GM12874 (cell line): ENCODE measurements at regions not wholly inside any gene's neighbourhood (a gene's known extent, or its start where the extent isn't known, plus 50 kb on each side); places are given as distances from the start of the nearest gene placed in this dataset.

Experiments used
- CTCF ChIP-seq: IDR thresholded peaks from 2 replicates; pipeline ENCODE4 v1.5.1; 2011; ENCODE audit warnings: low read depth, mild to moderate bottlenecking, control low read depth, low read length, moderate library complexity; ENCODE audit not compliant: insufficient read depth

- no peak for TF ChIP-seq CTCF
These were observed 169.0 kb upstream of the KIAA1217 start for GRCh38 chr10:24039897-24040296.

GRCh38 chr10:24041034-24041433, 167.9 kb upstream of the KIAA1217 start:
- no peak for TF ChIP-seq CTCF

- no peak for TF ChIP-seq CTCF
These were observed 167.1 kb upstream of the KIAA1217 start for GRCh38 chr10:24041834-24042233.

GRCh38 chr10:24042884-24043283, 166.1 kb upstream of the KIAA1217 start:
- TF ChIP-seq CTCF: no peak

GRCh38 chr10:24046060-24046459, 162.9 kb upstream of the KIAA1217 start:
- no peak for TF ChIP-seq CTCF

- TF ChIP-seq CTCF: no peak
These were observed 161.8 kb upstream of the KIAA1217 start for GRCh38 chr10:24047176-24047575.

GRCh38 chr10:24054421-24054820, 154.5 kb upstream of the KIAA1217 start:
- no peak for TF ChIP-seq CTCF

- TF ChIP-seq CTCF: no peak
These were observed 128.7 kb upstream of the KIAA1217 start for GRCh38 chr10:24080207-24080606.
